Activated naive CD8-positive, alpha-beta T cell treated with anti-CD3 and anti-CD28 coated beads, Interleukin-2, amount 50 U/mL, for 16 hours (primary cell): ENCODE measurements at regions not wholly inside any gene's neighbourhood (a gene's known extent, or its start where the extent isn't known, plus 50 kb on each side); places are given as distances from the start of the nearest gene placed in this dataset.

ENCODE experiments used
- DNase-seq: peaks from one replicate; pipeline ENCODE4 v3.0.0-alpha.2; 2020; ENCODE audit warnings: low read depth, low spot score

DNA sequence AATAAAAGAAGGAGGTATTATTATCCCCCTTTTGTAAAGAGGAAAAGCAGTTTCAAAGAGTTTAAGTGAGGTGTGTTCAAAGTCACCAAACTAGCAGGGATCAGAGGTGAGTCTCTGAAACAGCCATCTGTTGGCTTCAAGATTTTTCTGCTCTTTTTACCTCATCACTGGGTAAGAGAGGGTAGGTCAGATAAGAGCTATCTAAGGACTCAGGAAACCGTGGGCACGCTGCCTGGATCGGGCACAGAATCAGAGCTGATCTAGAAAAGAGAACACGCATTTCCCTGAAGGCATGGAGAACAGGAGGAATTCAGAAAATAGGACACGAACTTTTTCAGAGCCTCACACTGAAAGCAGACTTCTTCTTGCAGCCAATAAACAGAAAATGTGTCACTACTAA, 65.8 kb upstream of the LY86 start:
- DNase-seq: no peak

DNA sequence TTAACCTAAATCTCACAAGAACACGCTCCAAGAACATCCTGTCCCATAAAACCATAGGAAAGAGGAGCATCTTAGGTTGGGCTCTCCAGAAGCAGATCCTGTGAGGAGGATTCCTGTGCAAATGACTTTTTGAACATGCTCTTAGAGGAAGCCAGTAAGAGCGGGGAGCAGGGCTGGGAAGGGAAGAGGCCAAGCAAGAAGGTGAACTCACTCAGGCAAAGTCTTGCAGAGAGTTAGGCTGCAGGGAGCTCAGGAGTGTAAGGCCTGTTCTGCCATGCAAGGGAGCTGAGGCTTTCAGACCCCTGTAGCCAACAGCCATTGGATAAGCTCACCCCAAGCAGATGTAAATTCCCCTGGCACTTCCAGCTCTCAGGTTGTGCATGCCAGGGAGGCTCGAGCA, 63.6 kb upstream of the LY86 start:
- DNase-seq: no peak

DNA sequence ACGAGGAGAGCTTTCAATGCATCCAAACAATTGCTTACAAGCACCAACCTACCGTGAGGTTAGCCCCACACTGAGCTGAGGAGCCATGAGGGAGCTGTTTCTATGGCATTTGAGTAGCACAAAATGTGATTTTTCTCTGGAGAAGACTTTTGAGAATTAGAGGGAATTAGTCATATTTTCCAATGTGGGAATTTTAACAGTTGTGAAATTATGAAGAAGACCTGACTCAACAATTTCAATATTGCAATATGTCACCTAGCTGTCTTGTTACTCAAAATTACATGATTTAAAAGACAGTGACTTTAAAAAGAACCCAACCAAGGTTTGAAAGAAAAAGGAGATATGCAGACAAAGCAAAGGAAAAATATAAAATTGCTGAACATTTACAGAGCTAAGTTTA, 62.6 kb upstream of the LY86 start:
- no peak for DNase-seq

DNA sequence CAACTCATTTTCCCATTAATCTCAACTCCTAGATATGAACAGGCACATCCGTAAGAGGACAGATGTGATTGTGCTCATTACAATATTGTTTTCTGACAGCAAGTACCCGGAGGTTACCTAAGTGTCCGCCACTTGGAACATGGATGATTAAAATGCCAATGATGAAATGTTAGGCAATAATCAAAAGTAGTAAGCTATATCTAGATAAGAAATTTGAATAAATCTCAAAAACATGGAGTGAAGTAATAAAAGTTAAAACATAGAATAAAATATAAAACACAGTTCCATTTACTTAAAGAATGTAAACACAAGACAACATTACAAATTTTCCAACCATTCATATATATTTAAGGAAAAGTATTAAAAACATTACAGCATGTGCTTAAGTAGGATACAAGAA, 59.2 kb upstream of the LY86 start:
- no peak for DNase-seq

DNA sequence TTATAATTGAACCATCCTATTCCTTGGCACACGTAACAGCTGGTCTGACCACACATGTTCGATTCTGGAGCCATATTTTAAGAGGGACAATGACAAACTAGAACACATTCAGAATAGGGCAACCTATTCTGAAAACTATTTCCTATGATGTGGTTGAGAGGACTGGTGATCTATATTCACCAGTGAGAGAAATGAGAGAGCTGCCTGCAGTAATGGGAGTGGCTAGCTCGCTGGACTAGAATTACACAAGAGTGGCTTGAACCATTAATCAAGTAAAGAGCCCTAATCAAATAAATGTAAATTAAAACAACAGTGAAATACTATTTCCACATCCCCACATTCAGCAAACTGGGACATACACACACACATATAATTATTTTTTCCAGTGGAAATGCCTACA, 55.3 kb upstream of the LY86 start:
- DNase-seq: no peak

DNA sequence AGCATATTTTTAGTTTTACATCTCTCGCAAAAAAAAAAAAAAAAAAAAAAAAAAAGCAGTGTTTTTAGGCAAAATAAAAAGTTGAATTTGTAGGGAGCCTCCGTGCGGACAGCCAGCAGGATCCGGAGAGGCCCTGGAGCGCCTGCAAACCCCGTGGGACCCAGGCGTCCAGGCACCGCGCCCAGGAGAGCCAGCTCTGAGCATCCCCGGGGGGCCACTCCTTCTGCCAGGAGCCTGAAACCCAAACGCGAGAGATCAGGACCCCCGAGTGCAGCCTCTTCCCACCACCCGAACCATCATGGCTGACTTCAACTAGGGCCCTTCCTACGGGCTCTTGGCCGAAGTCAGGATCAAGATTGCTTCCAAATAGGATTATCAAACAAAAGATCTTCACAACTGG, 54.1 kb upstream of the LY86 start:
- DNase-seq: no peak

DNA sequence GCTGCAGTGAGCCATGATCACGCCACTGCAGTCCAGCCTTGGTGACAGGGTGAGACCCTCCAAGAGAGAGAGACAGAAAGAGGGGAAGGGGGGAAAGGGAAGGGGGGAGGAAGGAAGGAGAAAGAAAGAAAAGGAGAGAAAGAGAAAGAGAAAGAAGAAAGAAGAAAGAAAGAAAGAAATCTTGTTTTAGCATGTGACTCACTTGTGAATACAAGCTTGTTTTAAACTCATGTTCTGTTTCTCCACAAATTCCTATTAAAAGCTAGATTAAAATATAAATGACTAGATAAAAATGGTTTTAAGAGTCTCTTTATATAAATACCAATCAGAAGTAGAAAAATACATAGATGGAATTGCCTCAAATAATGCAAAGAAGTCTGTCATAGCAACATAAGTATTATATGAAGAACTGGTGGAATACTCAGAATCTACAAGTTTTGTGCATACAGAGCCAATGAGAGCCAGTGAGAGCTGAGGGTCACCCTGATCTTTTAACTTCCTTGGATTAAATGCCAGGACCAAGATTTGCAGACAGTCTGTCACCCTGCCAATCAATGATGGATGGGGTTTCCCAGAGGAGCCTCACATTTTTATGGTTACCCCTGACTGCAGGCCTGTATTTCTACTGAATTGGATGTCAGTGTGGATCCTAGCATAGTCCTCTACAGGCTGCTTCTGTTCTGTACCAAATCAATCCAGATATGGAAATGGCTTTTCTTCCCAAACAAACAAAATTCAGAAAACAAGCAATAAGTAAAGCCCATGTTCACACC, 50.8 kb upstream of the LY86 start:
- no peak for DNase-seq

DNA sequence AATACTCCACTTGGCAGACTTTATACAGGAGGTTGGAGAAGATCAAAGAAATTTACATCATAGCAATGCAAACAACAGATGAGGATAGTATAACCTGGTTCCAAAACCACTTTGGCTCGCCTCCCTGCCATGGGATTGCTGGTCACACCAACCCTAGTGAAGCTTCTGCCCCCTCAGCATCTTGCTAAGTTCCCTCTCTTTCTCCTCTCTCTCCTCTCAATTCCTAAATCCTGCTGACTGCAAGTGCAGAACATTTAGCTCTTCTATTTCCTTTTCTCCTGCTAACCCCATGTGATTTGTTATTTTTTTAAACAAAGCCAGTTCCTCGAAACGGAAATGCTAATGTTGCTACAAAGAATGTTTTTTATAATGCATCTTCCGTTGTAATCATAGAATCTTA, 50.3 kb upstream of the LY86 start:
- DNase-seq: no peak
